ENCODE measurements at regions not wholly inside any gene's neighbourhood (a gene's known extent, or its start where the extent isn't known, plus 50 kb on each side); places are given as distances from the start of the nearest gene placed in this dataset.

DNA sequence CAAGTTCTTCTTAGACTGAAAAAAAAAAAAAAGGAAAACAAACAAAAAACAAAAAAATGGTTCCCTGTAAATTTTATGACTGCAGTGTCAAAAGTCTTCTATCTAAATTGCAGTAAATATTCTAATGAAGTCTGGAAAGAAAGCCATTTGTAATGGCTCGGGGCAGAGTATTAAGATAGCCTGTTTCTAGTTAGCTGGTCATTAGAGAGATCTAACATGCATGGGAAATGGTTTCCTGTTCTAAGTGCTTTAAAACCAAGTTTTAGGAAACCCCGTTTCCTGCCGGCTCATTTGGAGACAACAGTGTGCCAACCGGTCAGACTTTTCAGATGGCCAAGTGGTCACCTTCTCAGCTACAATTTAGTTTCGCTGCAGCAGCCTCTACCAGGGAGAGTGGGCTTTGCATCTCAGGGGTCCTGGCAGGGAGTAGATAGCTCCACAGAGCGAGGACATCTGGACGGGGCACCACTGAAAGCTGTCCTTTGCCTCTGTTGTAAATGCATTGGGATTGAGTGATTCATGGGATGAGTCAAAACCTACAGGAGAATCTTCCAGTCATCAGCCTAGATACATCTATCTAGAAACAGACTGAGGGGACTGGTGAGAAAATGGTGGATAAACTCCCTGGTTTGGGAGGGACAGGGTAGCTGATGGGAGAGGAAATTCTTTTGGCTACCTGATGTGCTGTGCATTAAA is 473.2 kb upstream of the SALL1 start:
- TF ChIP-seq CTCF (IDR thresholded peaks at IDR 0.05; ENCODE audit: low read depth, low read length) (no peak), EZH2phosphoT487 (IDR thresholded peaks at IDR 0.05; ENCODE audit: low read depth) (no peak)
